H1 (cell line): ENCODE measurements at regions not wholly inside any gene's neighbourhood (a gene's known extent, or its start where the extent isn't known, plus 50 kb on each side); places are given as distances from the start of the nearest gene placed in this dataset.

Experiments
- CTCF ChIA-PET: fragments of 300-600 bp; sonication (Branson Sonifier 250); formaldehyde crosslinking; loops from one replicate; lab custom pipeline; 2021; ENCODE audit not compliant: partially characterized antibody; lab: Charles Lee
- POLR2A ChIA-PET: fragments of 300-600 bp; sonication (Branson Sonifier 250); formaldehyde crosslinking; loops from one replicate; lab custom pipeline; 2021; ENCODE audit warnings: inconsistent platforms; ENCODE audit not compliant: partially characterized antibody; lab: Charles Lee
- DNase-seq, 2 experiments: peaks; one replicate each; pipeline versions ENCODE4 v3.0.0 to v3.0.0-alpha.2; 2010 to 2022; ENCODE audit warnings: low spot score in 2 of 2, low read depth in 1 of 2, mixed read lengths in 1 of 2
- FAIRE-seq: peaks from 2 replicates; lab custom pipeline; 2011; peaks lifted over from hg19 to GRCh38; lab: Jason Lieb, UNC
- H2AFZ ChIP-seq: 2 replicates; pipeline ENCODE4 v1.8.1; 2012; ENCODE audit warnings: low read length, inconsistent platforms
- H2AK5ac ChIP-seq: 2 replicates; pipeline ENCODE4 v1.6.1; 2013; ENCODE audit warnings: low read depth, low read length
- H2BK120ac ChIP-seq: replicated peaks from 2 replicates; pipeline ENCODE3; 2013; ENCODE audit warnings: low read depth, low read length, inconsistent platforms
- H2BK12ac ChIP-seq: 2 replicates; pipeline ENCODE4 v1.6.1; 2013; ENCODE audit warnings: low read depth, low read length
- H2BK15ac ChIP-seq: 2 replicates; pipeline ENCODE4 v1.6.1; 2013; ENCODE audit warnings: low read length
- H2BK20ac ChIP-seq: 2 replicates; pipeline ENCODE4 v1.6.1; 2013; ENCODE audit warnings: low read length
- H2BK5ac ChIP-seq: 2 replicates; pipeline ENCODE4 v1.6.1; 2013; ENCODE audit warnings: low read depth, low read length
- H3K14ac ChIP-seq: 2 replicates; pipeline ENCODE4 v1.6.1; 2013; ENCODE audit warnings: inconsistent platforms; ENCODE audit not compliant: insufficient read length
- H3K18ac ChIP-seq: 2 replicates; pipeline ENCODE4 v1.6.1; 2013; ENCODE audit warnings: low read length; ENCODE audit errors: extremely low read depth
- H3K23ac ChIP-seq: 2 replicates; pipeline ENCODE4 v1.6.1; 2013; ENCODE audit warnings: inconsistent platforms; ENCODE audit not compliant: insufficient read length
- H3K23me2 ChIP-seq: 2 replicates; pipeline ENCODE4 v1.6.1; 2013; ENCODE audit warnings: low read depth, low read length
- H3K27ac ChIP-seq: 2 replicates; pipeline ENCODE4 v1.6.1; 2011; ENCODE audit warnings: low read depth, low read length, inconsistent platforms
- H3K27me3 ChIP-seq, 4 experiments: replicated peaks in 1 of 4; 1 replicate in 1 of 4; 2 replicates in 3 of 4; pipeline versions ENCODE4 v1.6.1 to v1.8.1; 2011 to 2013; ENCODE audit warnings: low read length in 3 of 4, mild to moderate bottlenecking in 3 of 4, inconsistent platforms in 2 of 4, mixed read lengths in 2 of 4, moderate library complexity in 1 of 4; ENCODE audit not compliant: control insufficient read depth in 3 of 4, insufficient read depth in 3 of 4; ENCODE audit errors: extremely low read depth in 1 of 4
- H3K36me3 ChIP-seq, 4 experiments: 2 replicates each; pipeline versions ENCODE4 v1.6.1 to v1.8.1; 2011 to 2013; ENCODE audit warnings: mild to moderate bottlenecking in 4 of 4, low read length in 3 of 4, moderate library complexity in 2 of 4, control low read depth in 1 of 4, inconsistent platforms in 1 of 4; ENCODE audit not compliant: insufficient read depth in 4 of 4, control insufficient read depth in 2 of 4
- H3K4ac ChIP-seq: replicated peaks from 2 replicates; pipeline ENCODE3; 2013; ENCODE audit warnings: low read length, low read depth, mixed read lengths, inconsistent platforms; ENCODE audit not compliant: insufficient read length
- H3K4me1 ChIP-seq, 4 experiments: replicated peaks in 1 of 4; 1 replicate in 1 of 4; 2 replicates in 3 of 4; pipeline versions ENCODE4 v1.6.1 to v1.8.1; 2011 to 2013; ENCODE audit warnings: low read length in 3 of 4, inconsistent platforms in 2 of 4, mixed read lengths in 1 of 4; ENCODE audit not compliant: insufficient read depth in 4 of 4, control insufficient read depth in 3 of 4
- H3K4me2 ChIP-seq, 2 experiments: 2 replicates each; pipeline versions ENCODE4 v1.6.1 to v1.8.1; 2011 to 2013; ENCODE audit warnings: low read depth in 2 of 2, low read length in 2 of 2, control low read depth in 1 of 2, inconsistent platforms in 1 of 2, mild to moderate bottlenecking in 1 of 2; ENCODE audit not compliant: insufficient read depth in 1 of 2
- H3K4me3 ChIP-seq, 4 experiments: fragments of 200-600, 300-600 bp in 1 of 4; sonication (generic), shearing (Covaris generic), sonication (Bioruptor Twin) in 1 of 4; 2 replicates each; pipeline versions ENCODE4 v1.5.1 to v1.8.1; 2011 to 2016; ENCODE audit warnings: low read length in 4 of 4, low read depth in 3 of 4, control low read depth in 2 of 4, inconsistent platforms in 2 of 4, mild to moderate bottlenecking in 2 of 4, mixed read lengths in 1 of 4, moderate library complexity in 1 of 4; ENCODE audit not compliant: insufficient read depth in 2 of 4; ENCODE audit errors: extremely low read depth in 1 of 4
- H3K56ac ChIP-seq: replicated peaks from 2 replicates; pipeline ENCODE3; 2013; ENCODE audit warnings: low read depth, mild to moderate bottlenecking, mixed read lengths, low read length, inconsistent platforms; ENCODE audit not compliant: insufficient read length
- H3K79me1 ChIP-seq: 2 replicates; pipeline ENCODE4 v1.6.1; 2013; ENCODE audit warnings: low read depth, low read length, control low read depth
- H3K79me2 ChIP-seq, 2 experiments: 2 replicates each; pipeline versions ENCODE4 v1.6.1 to v1.8.1; 2012 to 2013; ENCODE audit warnings: low read length in 2 of 2, mild to moderate bottlenecking in 2 of 2, inconsistent platforms in 1 of 2; ENCODE audit not compliant: insufficient read depth in 2 of 2, control insufficient read depth in 1 of 2
- H3K9ac ChIP-seq, 4 experiments: replicated peaks in 1 of 4; 1 replicate in 1 of 4; 2 replicates in 3 of 4; pipeline versions ENCODE4 v1.6.1 to v1.8.1; 2011 to 2013; ENCODE audit warnings: low read depth in 3 of 4, low read length in 3 of 4, control low read depth in 2 of 4, mild to moderate bottlenecking in 2 of 4, moderate library complexity in 2 of 4, inconsistent platforms in 1 of 4; ENCODE audit errors: extremely low read depth in 1 of 4
- H3K9me3 ChIP-seq, 2 experiments: 2 replicates each; pipeline versions ENCODE4 v1.6.1 to v1.8.1; 2012 to 2013; ENCODE audit warnings: mild to moderate bottlenecking in 2 of 2, moderate library complexity in 2 of 2, control low read depth in 1 of 2, inconsistent platforms in 1 of 2, low read depth in 1 of 2, low read length in 1 of 2, mixed read lengths in 1 of 2; ENCODE audit not compliant: insufficient read depth in 2 of 2
- H4K20me1 ChIP-seq, 2 experiments: replicated peaks in 1 of 2; 2 replicates each; pipeline versions ENCODE3 to v1.8.1; 2011 to 2013; ENCODE audit warnings: inconsistent platforms in 2 of 2, low read length in 2 of 2, mild to moderate bottlenecking in 1 of 2; ENCODE audit not compliant: insufficient read depth in 2 of 2, control insufficient read depth in 1 of 2
- H4K5ac ChIP-seq: 2 replicates; pipeline ENCODE4 v1.6.1; 2013; ENCODE audit warnings: low read length, low read depth, mixed read lengths, inconsistent platforms; ENCODE audit not compliant: insufficient read length
- H4K8ac ChIP-seq: 2 replicates; pipeline ENCODE4 v1.8.0; 2013; ENCODE audit warnings: mild to moderate bottlenecking, moderate library complexity, low read length, inconsistent platforms; ENCODE audit not compliant: insufficient read depth; ENCODE audit errors: extremely low read depth
- H4K91ac ChIP-seq: replicated peaks from 2 replicates; pipeline ENCODE3; 2013; ENCODE audit warnings: low read length, mixed read lengths, inconsistent platforms; ENCODE audit not compliant: insufficient read length
- BRCA1 ChIP-seq: IDR thresholded peaks from 2 replicates; pipeline ENCODE4 v1.6.1; 2012; ENCODE audit warnings: low read depth, low read length, improper control_type of control experiment
- CEBPB ChIP-seq: IDR thresholded peaks from 2 replicates; pipeline ENCODE4 v1.6.1; 2012; ENCODE audit warnings: low read depth, low read length
- EGR1 ChIP-seq: IDR thresholded peaks from 2 replicates; pipeline ENCODE4 v1.6.1; 2011; ENCODE audit warnings: low read depth, low read length, borderline replicate concordance
- GABPA ChIP-seq: IDR thresholded peaks from 2 replicates; pipeline ENCODE4 v1.6.1; 2011; ENCODE audit warnings: mild to moderate bottlenecking, low read length, moderate library complexity, borderline replicate concordance; ENCODE audit not compliant: insufficient read depth
- JUN ChIP-seq: IDR thresholded peaks from 2 replicates; pipeline ENCODE4 v1.6.1; 2011; ENCODE audit warnings: low read depth, mild to moderate bottlenecking, improper control_type of control experiment, low read length
- KDM1A ChIP-seq: fragments of 200-600, 300-600 bp; sonication (generic); IDR thresholded peaks from 2 replicates; pipeline ENCODE4 v1.7.1; 2016; ENCODE audit warnings: mild to moderate bottlenecking, low read length, borderline replicate concordance
- MAFK ChIP-seq: IDR thresholded peaks from 2 replicates; pipeline ENCODE4 v1.6.1; 2012; ENCODE audit warnings: low read depth, mild to moderate bottlenecking, improper control_type of control experiment, low read length
- NANOG ChIP-seq: IDR thresholded peaks from 2 replicates; pipeline ENCODE4 v1.6.1; 2011; ENCODE audit warnings: low read length, low read depth, mild to moderate bottlenecking, inconsistent platforms; ENCODE audit not compliant: insufficient read depth, poor library complexity, severe bottlenecking
- POU5F1 ChIP-seq: IDR thresholded peaks from 2 replicates; pipeline ENCODE4 v1.6.1; 2011; ENCODE audit warnings: low read depth, mild to moderate bottlenecking, low read length, moderate library complexity
- TAF7 ChIP-seq: optimal IDR thresholded peaks from 2 replicates; pipeline ENCODE3; 2011; ENCODE audit warnings: low read depth, mild to moderate bottlenecking, inconsistent platforms, low read length, moderate library complexity, borderline replicate concordance
- TEAD4 ChIP-seq: IDR thresholded peaks from 2 replicates; pipeline ENCODE4 v1.6.1; 2012; ENCODE audit warnings: low read depth, low read length, inconsistent platforms, mixed read lengths
- WGBS, 2 experiments: shearing (Covaris generic) in 1 of 2; methylation state at CpG; one replicate each; pipeline versions ENCODE4 v1.1.6 to v1.1.7; 2013 to 2015; ENCODE audit warnings: low lambda C conversion rate in 2 of 2, mixed read lengths in 2 of 2, inconsistent platforms in 1 of 2, low coverage in 1 of 2, missing lambda C conversion rate in 1 of 2; ENCODE audit not compliant: insufficient replicate concordance in 2 of 2, insufficient coverage in 1 of 2, insufficient read length in 1 of 2; ENCODE audit errors: extremely low coverage in 1 of 2, missing lambda C conversion rate in 1 of 2; 5-methylcytosine and 5-hydroxymethylcytosine counted together

- no peak overlapping the region for H3K14ac ChIP-seq
- ChIA-PET CTCF (interaction anchor here (1.3 to 3.3 kb wide), 2 partner anchors 9 to 12 kb away, joined by 3 to 20 read pairs; no protein-coding TSS in a partner anchor), POLR2A (no interaction called here)
- no peak overlapping the region for H4K8ac ChIP-seq
- no peak overlapping the region for H3K4ac ChIP-seq
- H2AK5ac ChIP-seq = no peak overlapping the region
- DNase-seq = no peak
- H3K23ac ChIP-seq = no peak overlapping the region
- H3K4me1 ChIP-seq = no peaks in the 10 kb centered on the region
- H2BK20ac ChIP-seq = no peak overlapping the region
- no peak overlapping the region for H2BK120ac ChIP-seq
- TF ChIP-seq GABPA (no peak), TEAD4 (no peak), JUN (no peak), CEBPB (no peak), EGR1 (no peak), KDM1A (no peak), BRCA1 (no peak), MAFK (no peak), POU5F1 (no peak), NANOG (no peak), TAF7 (no peak)
- H3K27ac ChIP-seq = no peak overlapping the region
- no peaks in the 10 kb centered on the region for H4K20me1 ChIP-seq
- H2AFZ ChIP-seq = no peak overlapping the region
- no peaks in the 10 kb centered on the region for H3K79me2 ChIP-seq
- H3K23me2 ChIP-seq = no peaks in the 10 kb centered on the region
- no peak overlapping the region for H3K18ac ChIP-seq
- no peak overlapping the region for H2BK15ac ChIP-seq
- H3K56ac ChIP-seq = no peak overlapping the region
- no peaks in the 10 kb centered on the region for H3K27me3 ChIP-seq
- H3K4me2 ChIP-seq = no peak overlapping the region
- no peak overlapping the region for H4K5ac ChIP-seq
- no peak overlapping the region for H3K9ac ChIP-seq
- H2BK12ac ChIP-seq = no peak overlapping the region
- no peak for FAIRE-seq
- 90% methylated on average over 1 of the region's 1 CpG; no CpG with 5 or more reads in 1 of the 2 experiments for WGBS, 2 experiments
- no peaks in the 10 kb centered on the region for H3K9me3 ChIP-seq
- no peak overlapping the region for H4K91ac ChIP-seq
- no peak overlapping the region for H3K4me3 ChIP-seq
- no peaks in the 10 kb centered on the region for H3K79me1 ChIP-seq
- H3K36me3 ChIP-seq = no peaks in the 10 kb centered on the region
- no peak overlapping the region for H2BK5ac ChIP-seq
Observed at GRCh38 chr10:128643658-128644057, 517.4 kb upstream of the MKI67 start.
